Peyer's patch (tissue), 4 donors: ENCODE measurements at regions not wholly inside any gene's neighbourhood (a gene's known extent, or its start where the extent isn't known, plus 50 kb on each side); places are given as distances from the start of the nearest gene placed in this dataset.

Experiments
- DNase-seq, 3 donors: peaks; one replicate each; pipeline ENCODE4 v3.0.0-alpha.2; 2017 to 2019
- H3K27ac ChIP-seq, 4 donors: fragments of 200-600 bp; sonication (generic); one replicate each; pipeline ENCODE4 v1.5.1; 2016 to 2019
- H3K27me3 ChIP-seq, 2 donors: fragments of 200-600 bp; sonication (generic); one replicate each; pipeline ENCODE4 v1.5.1; 2019
- H3K36me3 ChIP-seq, 3 donors: fragments of 200-600 bp; sonication (generic); one replicate each; pipeline ENCODE4 v1.5.1; 2016 to 2019
- H3K4me1 ChIP-seq, 4 donors: fragments of 200-600 bp; sonication (generic); one replicate each; pipeline ENCODE4 v1.5.1; 2016 to 2019
- H3K4me3 ChIP-seq, 4 donors: fragments of 200-600 bp; sonication (generic); 1 replicate in 3 of 4; 2 replicates in 1 of 4; pipeline ENCODE4 v1.5.1; 2016 to 2019; ENCODE audit warnings: mild to moderate bottlenecking in 1 of 4
- H3K9me3 ChIP-seq, 4 donors: fragments of 200-600 bp; sonication (generic); one replicate each; pipeline ENCODE4 v1.5.1; 2016 to 2019; ENCODE audit warnings: mild to moderate bottlenecking in 1 of 4
- POLR2A ChIP-seq, 2 donors: fragments of 450-650 bp; IDR thresholded peaks; one replicate each; pipeline ENCODE4 v1.5.1; 2017; ENCODE audit warnings: antibody characterized with exemption in 2 of 2, mild to moderate bottlenecking in 2 of 2, moderate library complexity in 2 of 2
- TF ChIP-seq, protein P1 (sequence below), 6 experiments: fragments of 450-650 bp in 4 of 6; fragments of 200-600 bp in 2 of 6; sonication (generic) in 1 of 6; IDR thresholded peaks; one replicate each; pipeline ENCODE4 v1.5.1; 2017 to 2019; ENCODE audit warnings: antibody characterized with exemption in 6 of 6, mild to moderate bottlenecking in 3 of 6, moderate library complexity in 1 of 6

DNA sequence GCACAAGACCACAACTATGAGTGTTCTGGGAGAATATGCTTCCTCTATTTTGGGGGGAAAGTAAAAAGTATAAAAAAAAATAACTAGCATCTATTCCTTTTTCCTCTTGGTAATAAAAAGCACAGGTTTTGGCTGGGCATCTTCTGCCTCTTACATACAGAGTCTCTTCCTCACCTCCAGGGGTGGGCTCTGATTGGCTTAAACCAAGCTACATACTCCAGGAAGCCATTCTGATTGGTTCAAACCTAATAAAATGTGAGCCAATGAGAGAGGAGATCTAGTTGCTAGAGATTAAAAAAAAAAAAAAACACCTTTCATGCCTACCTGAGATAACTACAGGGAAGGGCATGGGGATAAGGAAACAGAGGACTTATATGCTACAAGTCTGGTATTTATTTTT, 365.9 kb upstream of the ERCC4 start:
- no peaks in the 10 kb centered on the region for H3K4me1 ChIP-seq
- no peak overlapping the region for H3K4me3 ChIP-seq
- no peaks in the 10 kb centered on the region for H3K27me3 ChIP-seq
- no peak for DNase-seq
- H3K9me3 ChIP-seq = no peaks in the 10 kb centered on the region
- no peaks in the 10 kb centered on the region for H3K36me3 ChIP-seq
- H3K27ac ChIP-seq = no peak overlapping the region
- TF ChIP-seq, protein P1, sequence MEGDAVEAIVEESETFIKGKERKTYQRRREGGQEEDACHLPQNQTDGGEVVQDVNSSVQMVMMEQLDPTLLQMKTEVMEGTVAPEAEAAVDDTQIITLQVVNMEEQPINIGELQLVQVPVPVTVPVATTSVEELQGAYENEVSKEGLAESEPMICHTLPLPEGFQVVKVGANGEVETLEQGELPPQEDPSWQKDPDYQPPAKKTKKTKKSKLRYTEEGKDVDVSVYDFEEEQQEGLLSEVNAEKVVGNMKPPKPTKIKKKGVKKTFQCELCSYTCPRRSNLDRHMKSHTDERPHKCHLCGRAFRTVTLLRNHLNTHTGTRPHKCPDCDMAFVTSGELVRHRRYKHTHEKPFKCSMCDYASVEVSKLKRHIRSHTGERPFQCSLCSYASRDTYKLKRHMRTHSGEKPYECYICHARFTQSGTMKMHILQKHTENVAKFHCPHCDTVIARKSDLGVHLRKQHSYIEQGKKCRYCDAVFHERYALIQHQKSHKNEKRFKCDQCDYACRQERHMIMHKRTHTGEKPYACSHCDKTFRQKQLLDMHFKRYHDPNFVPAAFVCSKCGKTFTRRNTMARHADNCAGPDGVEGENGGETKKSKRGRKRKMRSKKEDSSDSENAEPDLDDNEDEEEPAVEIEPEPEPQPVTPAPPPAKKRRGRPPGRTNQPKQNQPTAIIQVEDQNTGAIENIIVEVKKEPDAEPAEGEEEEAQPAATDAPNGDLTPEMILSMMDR (IDR thresholded peaks at IDR 0.05) = no peak
- no peak for TF ChIP-seq POLR2A (IDR thresholded peaks at IDR 0.05)

GRCh38 chr16:13554643-13555042, 365.3 kb upstream of the ERCC4 start:
- H3K36me3 ChIP-seq = no peaks in the 10 kb centered on the region
- no peak overlapping the region for H3K4me3 ChIP-seq
- H3K27me3 ChIP-seq = no peaks in the 10 kb centered on the region
- H3K4me1 ChIP-seq = no peaks in the 10 kb centered on the region
- H3K27ac ChIP-seq = no peak overlapping the region
- H3K9me3 ChIP-seq = no peaks in the 10 kb centered on the region
- no peak for TF ChIP-seq POLR2A (IDR thresholded peaks at IDR 0.05)
- TF ChIP-seq, protein P1 (IDR thresholded peaks at IDR 0.05) = no peak
- DNase-seq = no peak

DNA sequence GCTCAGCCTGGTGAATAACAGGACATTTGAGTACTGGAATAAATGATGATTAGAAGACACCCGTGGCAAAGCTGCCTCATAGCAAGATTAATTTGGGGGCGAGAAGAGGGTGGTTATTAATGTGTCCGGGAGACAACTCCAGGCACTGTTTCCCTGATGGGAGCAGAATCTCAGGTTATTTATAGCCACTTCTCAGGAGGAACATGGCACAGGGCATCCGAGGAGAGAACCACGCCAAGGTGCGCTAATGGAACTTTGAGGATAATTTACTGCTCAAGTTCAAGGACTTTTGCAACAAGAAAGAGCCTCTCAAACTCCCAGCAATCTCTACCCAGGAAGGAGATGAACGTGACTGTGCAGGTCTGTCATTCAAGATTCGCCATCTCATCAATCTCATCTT, 362.5 kb upstream of the ERCC4 start:
- TF ChIP-seq, protein P1 (IDR thresholded peaks at IDR 0.05) = no peak
- TF ChIP-seq POLR2A (IDR thresholded peaks at IDR 0.05) = no peak
- H3K4me3 ChIP-seq = no peak overlapping the region
- H3K27ac ChIP-seq = no peak overlapping the region
- H3K27me3 ChIP-seq = no peaks in the 10 kb centered on the region
- DNase-seq = no peak
- no peaks in the 10 kb centered on the region for H3K36me3 ChIP-seq
- no peaks in the 10 kb centered on the region for H3K9me3 ChIP-seq
- H3K4me1 ChIP-seq = no peaks in the 10 kb centered on the region

GRCh38 chr16:13558752-13559151, 361.2 kb upstream of the ERCC4 start:
- TF ChIP-seq, protein P1 (IDR thresholded peaks at IDR 0.05) = no peak
- no peak for TF ChIP-seq POLR2A (IDR thresholded peaks at IDR 0.05)
- no peak overlapping the region for H3K27ac ChIP-seq
- H3K4me3 ChIP-seq = no peak overlapping the region
- peaks cover 0 to 2% (median 0%) of the 10 kb centered on the region in 4 donors for H3K9me3 ChIP-seq
- no peaks in the 10 kb centered on the region for H3K4me1 ChIP-seq
- no peak for DNase-seq
- H3K36me3 ChIP-seq = no peaks in the 10 kb centered on the region
- H3K27me3 ChIP-seq = no peaks in the 10 kb centered on the region

- Histone ChIP-seq H3K27ac (no peak overlapping the region), H3K4me3 (no peak overlapping the region), H3K27me3 (no peaks in the 10 kb centered on the region), H3K9me3 (peaks cover 0 to 2% (median 0%) of the 10 kb centered on the region in 4 donors), H3K36me3 (no peaks in the 10 kb centered on the region), H3K4me1 (no peaks in the 10 kb centered on the region)
- TF ChIP-seq POLR2A (IDR thresholded peaks at IDR 0.05) = no peak
- TF ChIP-seq, protein P1 (IDR thresholded peaks at IDR 0.05) = no peak
- no peak for DNase-seq
Observed at GRCh38 chr16:13559624-13560023, 360.3 kb upstream of the ERCC4 start.

GRCh38 chr16:13560151-13560550, 359.8 kb upstream of the ERCC4 start:
- TF ChIP-seq, protein P1 (IDR thresholded peaks at IDR 0.05) = no peak
- TF ChIP-seq POLR2A (IDR thresholded peaks at IDR 0.05) = no peak
- Histone ChIP-seq H3K4me3 (no peak overlapping the region), H3K9me3 (peaks cover 0 to 2% (median 0%) of the 10 kb centered on the region in 4 donors), H3K4me1 (no peaks in the 10 kb centered on the region), H3K36me3 (no peaks in the 10 kb centered on the region), H3K27me3 (no peaks in the 10 kb centered on the region), H3K27ac (no peak overlapping the region)
- no peak for DNase-seq
